H9 (cell line): ENCODE measurements at regions not wholly inside any gene's neighbourhood (a gene's known extent, or its start where the extent isn't known, plus 50 kb on each side); places are given as distances from the start of the nearest gene placed in this dataset.

Experiments used
- DNase-seq: peaks from one replicate; pipeline ENCODE4 v3.0.0-alpha.2; 2017
- H2AFZ ChIP-seq: one replicate; pipeline ENCODE4 v1.6.1; 2013; ENCODE audit warnings: mild to moderate bottlenecking, low read length, control low read depth, moderate library complexity
- H2AK5ac ChIP-seq: 2 replicates; pipeline ENCODE4 v1.6.1; 2013; ENCODE audit warnings: low read length, control low read depth, mixed read lengths; ENCODE audit not compliant: insufficient read length
- H2BK120ac ChIP-seq: one replicate; pipeline ENCODE4 v1.6.1; 2013; ENCODE audit warnings: low read depth, mild to moderate bottlenecking, low read length, control low read depth, inconsistent platforms; ENCODE audit not compliant: poor library complexity, severe bottlenecking
- H2BK12ac ChIP-seq: 2 replicates; pipeline ENCODE4 v1.6.1; 2013; ENCODE audit warnings: low read length, control low read depth, mixed read lengths, low read depth; ENCODE audit not compliant: insufficient read length
- H2BK15ac ChIP-seq: 2 replicates; pipeline ENCODE4 v1.6.1; 2013; ENCODE audit warnings: low read depth, low read length, control low read depth
- H2BK20ac ChIP-seq: one replicate; pipeline ENCODE4 v1.6.1; 2013; ENCODE audit warnings: low read depth, mild to moderate bottlenecking, low read length, control low read depth, inconsistent platforms; ENCODE audit not compliant: poor library complexity, severe bottlenecking
- H2BK5ac ChIP-seq: 2 replicates; pipeline ENCODE4 v1.6.1; 2013; ENCODE audit warnings: low read length, control low read depth, mixed read lengths; ENCODE audit not compliant: insufficient read length
- H3K14ac ChIP-seq: 2 replicates; pipeline ENCODE4 v1.6.1; 2013; ENCODE audit warnings: low read length, control low read depth; ENCODE audit not compliant: insufficient read depth
- H3K18ac ChIP-seq: 2 replicates; pipeline ENCODE4 v1.6.1; 2013; ENCODE audit warnings: low read depth, mild to moderate bottlenecking, mixed read lengths, low read length, control low read depth; ENCODE audit not compliant: insufficient read length
- H3K23ac ChIP-seq: 2 replicates; pipeline ENCODE4 v1.6.1; 2013; ENCODE audit warnings: low read length, control low read depth, mixed read lengths, low read depth; ENCODE audit not compliant: insufficient read length
- H3K23me2 ChIP-seq: 2 replicates; pipeline ENCODE4 v1.6.1; 2013; ENCODE audit warnings: low read depth, mild to moderate bottlenecking, mixed read lengths, low read length, control low read depth; ENCODE audit not compliant: insufficient read length, poor library complexity, severe bottlenecking
- H3K27ac ChIP-seq: 2 replicates; pipeline ENCODE4 v1.5.1; 2013; ENCODE audit warnings: low read length, control low read depth, mixed read lengths, low read depth; ENCODE audit not compliant: insufficient read length
- H3K27me3 ChIP-seq: 2 replicates; pipeline ENCODE4 v1.6.1; 2013; ENCODE audit warnings: low read length, control low read depth, inconsistent platforms; ENCODE audit not compliant: insufficient read depth
- H3K4ac ChIP-seq: 2 replicates; pipeline ENCODE4 v1.6.1; 2013; ENCODE audit warnings: low read depth, mild to moderate bottlenecking, control low read depth, inconsistent platforms, low read length, moderate library complexity
- H3K4me1 ChIP-seq: 2 replicates; pipeline ENCODE4 v1.6.1; 2013; ENCODE audit warnings: low read length, control low read depth, inconsistent platforms; ENCODE audit not compliant: insufficient read depth
- H3K4me2 ChIP-seq: 2 replicates; pipeline ENCODE4 v1.6.1; 2013; ENCODE audit warnings: low read length, control low read depth, mixed read lengths; ENCODE audit not compliant: insufficient read length, insufficient read depth
- H3K56ac ChIP-seq: 2 replicates; pipeline ENCODE4 v1.6.1; 2013; ENCODE audit warnings: low read depth, mild to moderate bottlenecking, mixed read lengths, low read length, control low read depth; ENCODE audit not compliant: insufficient read length
- H3K79me1 ChIP-seq: 2 replicates; pipeline ENCODE4 v1.6.1; 2013; ENCODE audit warnings: low read depth, mild to moderate bottlenecking, moderate library complexity, low read length, control low read depth, inconsistent platforms; ENCODE audit not compliant: insufficient read depth, poor library complexity, severe bottlenecking
- H3K79me2 ChIP-seq: 2 replicates; pipeline ENCODE4 v1.6.1; 2013; ENCODE audit warnings: low read length, control low read depth, inconsistent platforms; ENCODE audit not compliant: insufficient read depth
- H3K9ac ChIP-seq: 2 replicates; pipeline ENCODE4 v1.6.1; 2013; ENCODE audit warnings: low read length, control low read depth, mixed read lengths; ENCODE audit not compliant: insufficient read length; ENCODE audit errors: extremely low read depth
- H3K9me3 ChIP-seq: one replicate; pipeline ENCODE4 v1.6.1; 2013; ENCODE audit warnings: low read depth, low read length, inconsistent platforms; ENCODE audit not compliant: control insufficient read depth
- H3T11ph ChIP-seq: one replicate; pipeline ENCODE4 v1.6.1; 2013; ENCODE audit warnings: mild to moderate bottlenecking, low read length, control low read depth, inconsistent platforms
- H4K20me1 ChIP-seq: one replicate; pipeline ENCODE4 v1.6.1; 2013; ENCODE audit not compliant: control insufficient read depth, insufficient read length, insufficient read depth
- H4K5ac ChIP-seq: 2 replicates; pipeline ENCODE4 v1.6.1; 2013; ENCODE audit warnings: low read depth, mild to moderate bottlenecking, mixed read lengths, low read length, control low read depth; ENCODE audit not compliant: insufficient read length
- H4K8ac ChIP-seq: replicated peaks from 2 replicates; pipeline ENCODE4 v1.6.1; 2013; ENCODE audit warnings: low read length, control low read depth, mixed read lengths, low read depth; ENCODE audit not compliant: insufficient read length
- H4K91ac ChIP-seq: 2 replicates; pipeline ENCODE4 v1.6.1; 2013; ENCODE audit warnings: low read depth, mild to moderate bottlenecking, moderate library complexity, mixed read lengths, low read length, control low read depth; ENCODE audit not compliant: insufficient read length
- H3K27ac Mint-ChIP-seq, 3 experiments: 2 replicates in 2 of 3; 3 replicates in 1 of 3; pipeline ENCODE4 v1.8.0; 2020 to 2021; ENCODE audit warnings: mixed read lengths in 3 of 3, mild to moderate bottlenecking in 1 of 3, moderate library complexity in 1 of 3
- H3K27me3 Mint-ChIP-seq: 2 replicates; pipeline ENCODE4 v1.8.0; 2021; ENCODE audit warnings: low read depth, mild to moderate bottlenecking, moderate library complexity, mixed read lengths
- H3K36me3 Mint-ChIP-seq, 3 experiments: 2 replicates in 2 of 3; 3 replicates in 1 of 3; pipeline ENCODE4 v1.8.0; 2020 to 2021; ENCODE audit warnings: low read depth in 3 of 3, mixed read lengths in 3 of 3; ENCODE audit not compliant: insufficient read depth in 1 of 3
- H3K4me1 Mint-ChIP-seq, 2 experiments: 2 replicates each; pipeline ENCODE4 v1.8.0; 2020; ENCODE audit warnings: mixed read lengths in 2 of 2
- H3K4me3 Mint-ChIP-seq, 2 experiments: 2 replicates in 1 of 2; 3 replicates in 1 of 2; pipeline ENCODE4 v1.8.0; 2020 to 2021; ENCODE audit warnings: mild to moderate bottlenecking in 2 of 2, mixed read lengths in 2 of 2, moderate library complexity in 1 of 2
- H3K9me3 Mint-ChIP-seq, 2 experiments: 2 replicates in 1 of 2; 3 replicates in 1 of 2; pipeline ENCODE4 v1.8.0; 2020; ENCODE audit warnings: mild to moderate bottlenecking in 2 of 2, mixed read lengths in 2 of 2, moderate library complexity in 1 of 2
- TF ChIP-seq, protein P1 (sequence below): fragments of 200-600 bp; sonication (generic); conservative IDR thresholded peaks from 3 replicates; pipeline ENCODE4 v1.8.0; 2021; ENCODE audit warnings: antibody characterized with exemption, mild to moderate bottlenecking

GRCh38 chr5:92553326-92553725 is 1027.7 kb downstream of the NR2F1-AS1 start:
- H3K23ac ChIP-seq = no peak overlapping the region
- no peaks in the 10 kb centered on the region for H3K4me1 Mint-ChIP-seq
- no peak overlapping the region for H3K18ac ChIP-seq
- H2BK20ac ChIP-seq = no peak overlapping the region
- no peak overlapping the region for H3K4me3 Mint-ChIP-seq
- no peak for DNase-seq
- no peaks in the 10 kb centered on the region for H3K27me3 ChIP-seq
- no peaks in the 10 kb centered on the region for H3K4me1 ChIP-seq
- H3K79me2 ChIP-seq = no peaks in the 10 kb centered on the region
- no peak overlapping the region for H3K27ac Mint-ChIP-seq
- H3K79me1 ChIP-seq = no peaks in the 10 kb centered on the region
- no peaks in the 10 kb centered on the region for H3K36me3 Mint-ChIP-seq
- H2BK12ac ChIP-seq = no peak overlapping the region
- H3K14ac ChIP-seq = no peak overlapping the region
- no peaks in the 10 kb centered on the region for H3K27me3 Mint-ChIP-seq
- H2BK5ac ChIP-seq = no peak overlapping the region
- H2AFZ ChIP-seq = no peak overlapping the region
- no peak overlapping the region for H3K4me2 ChIP-seq
- no peak overlapping the region for H2BK120ac ChIP-seq
- no peak overlapping the region for H3K9ac ChIP-seq
- no peak overlapping the region for H3K4ac ChIP-seq
- no peak overlapping the region for H4K8ac ChIP-seq
- no peaks in the 10 kb centered on the region for H3K9me3 ChIP-seq
- H3K27ac ChIP-seq = no peak overlapping the region
- H4K91ac ChIP-seq = no peak overlapping the region
- H2BK15ac ChIP-seq = no peak overlapping the region
- H3K56ac ChIP-seq = no peak overlapping the region
- no peaks in the 10 kb centered on the region for H3K9me3 Mint-ChIP-seq
- no peaks in the 10 kb centered on the region for H4K20me1 ChIP-seq
- H2AK5ac ChIP-seq = no peak overlapping the region
- TF ChIP-seq, protein P1, sequence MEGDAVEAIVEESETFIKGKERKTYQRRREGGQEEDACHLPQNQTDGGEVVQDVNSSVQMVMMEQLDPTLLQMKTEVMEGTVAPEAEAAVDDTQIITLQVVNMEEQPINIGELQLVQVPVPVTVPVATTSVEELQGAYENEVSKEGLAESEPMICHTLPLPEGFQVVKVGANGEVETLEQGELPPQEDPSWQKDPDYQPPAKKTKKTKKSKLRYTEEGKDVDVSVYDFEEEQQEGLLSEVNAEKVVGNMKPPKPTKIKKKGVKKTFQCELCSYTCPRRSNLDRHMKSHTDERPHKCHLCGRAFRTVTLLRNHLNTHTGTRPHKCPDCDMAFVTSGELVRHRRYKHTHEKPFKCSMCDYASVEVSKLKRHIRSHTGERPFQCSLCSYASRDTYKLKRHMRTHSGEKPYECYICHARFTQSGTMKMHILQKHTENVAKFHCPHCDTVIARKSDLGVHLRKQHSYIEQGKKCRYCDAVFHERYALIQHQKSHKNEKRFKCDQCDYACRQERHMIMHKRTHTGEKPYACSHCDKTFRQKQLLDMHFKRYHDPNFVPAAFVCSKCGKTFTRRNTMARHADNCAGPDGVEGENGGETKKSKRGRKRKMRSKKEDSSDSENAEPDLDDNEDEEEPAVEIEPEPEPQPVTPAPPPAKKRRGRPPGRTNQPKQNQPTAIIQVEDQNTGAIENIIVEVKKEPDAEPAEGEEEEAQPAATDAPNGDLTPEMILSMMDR = no peak
- H4K5ac ChIP-seq = no peak overlapping the region
- H3K23me2 ChIP-seq = no peaks in the 10 kb centered on the region
- no peak overlapping the region for H3T11ph ChIP-seq
